ENCODE measurements at regions not wholly inside any gene's neighbourhood (a gene's known extent, or its start where the extent isn't known, plus 50 kb on each side); places are given as distances from the start of the nearest gene placed in this dataset.

GRCh38 chr1:87686136-87686495 is 357.4 kb downstream of the LMO4 start:
- no peak for TF ChIP-seq CTCF (IDR thresholded peaks at IDR 0.05)
- TF ChIP-seq POLR2A (IDR thresholded peaks at IDR 0.05) = no peak
